Panc1 (cell line): ENCODE measurements at regions not wholly inside any gene's neighbourhood (a gene's known extent, or its start where the extent isn't known, plus 50 kb on each side); places are given as distances from the start of the nearest gene placed in this dataset.

Experiments used
- POLR2AphosphoS5 ChIP-seq: IDR thresholded peaks from 2 replicates; pipeline ENCODE4 v1.6.1; 2012; ENCODE audit warnings: mild to moderate bottlenecking, low read depth, low read length, moderate library complexity
- TF ChIP-seq, protein P1 (sequence below), 2 experiments: IDR thresholded peaks; 2 replicates each; pipeline ENCODE4 v1.6.1; 2011 to 2012; ENCODE audit warnings: low read depth in 2 of 2, control low read depth in 1 of 2, low read length in 1 of 2, mild to moderate bottlenecking in 1 of 2, moderate library complexity in 1 of 2; ENCODE audit not compliant: insufficient read depth in 1 of 2

DNA sequence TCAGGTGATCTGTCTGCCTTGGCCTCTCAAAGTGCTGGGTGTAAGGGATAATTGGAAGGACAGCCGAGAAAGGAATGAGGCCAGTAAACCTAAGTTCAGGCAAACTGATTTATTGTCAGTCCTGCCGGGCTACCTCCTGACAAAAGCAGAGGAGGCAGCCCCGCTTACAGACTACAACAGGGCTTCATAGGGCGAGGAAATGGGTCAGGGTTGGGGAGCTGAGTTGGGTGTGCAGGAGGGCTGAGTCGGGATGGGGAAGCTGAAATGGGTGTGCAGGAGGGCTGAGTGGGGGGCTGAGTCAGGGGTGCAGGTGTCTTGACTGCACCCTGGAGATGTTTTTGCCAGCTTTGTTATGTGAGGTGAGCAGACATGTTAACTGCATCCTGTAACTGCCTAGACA is 210.2 kb downstream of the SLITRK6 start:
- TF ChIP-seq, protein P1, sequence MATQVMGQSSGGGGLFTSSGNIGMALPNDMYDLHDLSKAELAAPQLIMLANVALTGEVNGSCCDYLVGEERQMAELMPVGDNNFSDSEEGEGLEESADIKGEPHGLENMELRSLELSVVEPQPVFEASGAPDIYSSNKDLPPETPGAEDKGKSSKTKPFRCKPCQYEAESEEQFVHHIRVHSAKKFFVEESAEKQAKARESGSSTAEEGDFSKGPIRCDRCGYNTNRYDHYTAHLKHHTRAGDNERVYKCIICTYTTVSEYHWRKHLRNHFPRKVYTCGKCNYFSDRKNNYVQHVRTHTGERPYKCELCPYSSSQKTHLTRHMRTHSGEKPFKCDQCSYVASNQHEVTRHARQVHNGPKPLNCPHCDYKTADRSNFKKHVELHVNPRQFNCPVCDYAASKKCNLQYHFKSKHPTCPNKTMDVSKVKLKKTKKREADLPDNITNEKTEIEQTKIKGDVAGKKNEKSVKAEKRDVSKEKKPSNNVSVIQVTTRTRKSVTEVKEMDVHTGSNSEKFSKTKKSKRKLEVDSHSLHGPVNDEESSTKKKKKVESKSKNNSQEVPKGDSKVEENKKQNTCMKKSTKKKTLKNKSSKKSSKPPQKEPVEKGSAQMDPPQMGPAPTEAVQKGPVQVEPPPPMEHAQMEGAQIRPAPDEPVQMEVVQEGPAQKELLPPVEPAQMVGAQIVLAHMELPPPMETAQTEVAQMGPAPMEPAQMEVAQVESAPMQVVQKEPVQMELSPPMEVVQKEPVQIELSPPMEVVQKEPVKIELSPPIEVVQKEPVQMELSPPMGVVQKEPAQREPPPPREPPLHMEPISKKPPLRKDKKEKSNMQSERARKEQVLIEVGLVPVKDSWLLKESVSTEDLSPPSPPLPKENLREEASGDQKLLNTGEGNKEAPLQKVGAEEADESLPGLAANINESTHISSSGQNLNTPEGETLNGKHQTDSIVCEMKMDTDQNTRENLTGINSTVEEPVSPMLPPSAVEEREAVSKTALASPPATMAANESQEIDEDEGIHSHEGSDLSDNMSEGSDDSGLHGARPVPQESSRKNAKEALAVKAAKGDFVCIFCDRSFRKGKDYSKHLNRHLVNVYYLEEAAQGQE (IDR thresholded peaks at IDR 0.05; ENCODE audit: insufficient read depth in 1 of 2, low read depth in 2 of 2, low read length in 1 of 2) = no peak
- TF ChIP-seq POLR2AphosphoS5 = no peak
